HG03571 (cell line): ENCODE measurements at regions not wholly inside any gene's neighbourhood (a gene's known extent, or its start where the extent isn't known, plus 50 kb on each side); places are given as distances from the start of the nearest gene placed in this dataset.

Experiments used
- ATAC-seq: cut with Tn5 transposase; IDR thresholded peaks from one replicate; pipeline ENCODE4 v1.9.1; 2021; ENCODE audit not compliant: unreplicated experiment

GRCh38 chr2:150792780-150793300 is 305.4 kb upstream of the RND3 start:
- ATAC-seq: no peak

- ATAC-seq: no peak
Observed at GRCh38 chr2:150791567-150791966, 304.1 kb upstream of the RND3 start.

- ATAC-seq: no peak
Observed at GRCh38 chr2:150789376-150789905, 302.0 kb upstream of the RND3 start.

- ATAC-seq: no peak
Observed at GRCh38 chr2:150788426-150789140, 301.1 kb upstream of the RND3 start.

GRCh38 chr2:150787353-150788093 is 300.1 kb upstream of the RND3 start:
- no peak for ATAC-seq

- no peak for ATAC-seq
Observed at GRCh38 chr2:150784389-150784788, 296.9 kb upstream of the RND3 start.

- ATAC-seq: no peak
Observed at GRCh38 chr2:150783896-150784295, 296.4 kb upstream of the RND3 start.

GRCh38 chr2:150783015-150783414 is 295.5 kb upstream of the RND3 start:
- ATAC-seq: no peak

GRCh38 chr2:150782613-150783012 is 295.1 kb upstream of the RND3 start:
- ATAC-seq: no peak

GRCh38 chr2:150781142-150781541 is 293.7 kb upstream of the RND3 start:
- ATAC-seq: no peak

- no peak for ATAC-seq
Observed at GRCh38 chr2:150778828-150779227, 291.4 kb upstream of the RND3 start.

- ATAC-seq: no peak
Observed at GRCh38 chr2:150769421-150769820, 282.0 kb upstream of the RND3 start.

- ATAC-seq: no peak
Observed at GRCh38 chr2:150767991-150768746, 280.7 kb upstream of the RND3 start.

- no peak for ATAC-seq
Observed at GRCh38 chr2:150762571-150762970, 275.1 kb upstream of the RND3 start.

- no peak for ATAC-seq
Observed at GRCh38 chr2:150759531-150759930, 272.1 kb upstream of the RND3 start.

- ATAC-seq: no peak
Observed at GRCh38 chr2:150759106-150759505, 271.6 kb upstream of the RND3 start.

- ATAC-seq: no peak
Observed at GRCh38 chr2:150752229-150752628, 264.8 kb upstream of the RND3 start.

- no peak for ATAC-seq
Observed at GRCh38 chr2:150750720-150751119, 263.3 kb upstream of the RND3 start.

GRCh38 chr2:150742094-150742493 is 254.6 kb upstream of the RND3 start:
- ATAC-seq: no peak

GRCh38 chr2:150735894-150736498 is 248.5 kb upstream of the RND3 start:
- ATAC-seq: no peak

GRCh38 chr2:150733051-150733618 is 245.7 kb upstream of the RND3 start:
- no peak for ATAC-seq
